Transverse colon (tissue), 4 donors: ENCODE measurements at regions not wholly inside any gene's neighbourhood (a gene's known extent, or its start where the extent isn't known, plus 50 kb on each side); places are given as distances from the start of the nearest gene placed in this dataset.

ENCODE experiments used
- CTCF ChIP-seq, 5 experiments: fragments of 200-600 bp in 3 of 5; fragments of 450-650 bp in 2 of 5; sonication (generic) in 3 of 5; IDR thresholded peaks; 1 replicate in 2 of 5; 2 replicates in 3 of 5; pipeline ENCODE4 v1.5.1; 2016 to 2017; ENCODE audit warnings: antibody characterized with exemption in 5 of 5, inconsistent platforms in 3 of 5, mild to moderate bottlenecking in 2 of 5, moderate library complexity in 1 of 5
- EP300 ChIP-seq: sonication (generic); formaldehyde crosslinking; IDR thresholded peaks from one replicate; pipeline ENCODE4 v1.6.1; 2017; ENCODE audit warnings: antibody characterized with exemption, low read depth
- POLR2A ChIP-seq: fragments of 450-650 bp; IDR thresholded peaks from one replicate; pipeline ENCODE4 v1.6.1; 2016; ENCODE audit warnings: antibody characterized with exemption, mild to moderate bottlenecking, moderate library complexity
- POLR2AphosphoS5 ChIP-seq, 3 donors: sonication (generic); formaldehyde crosslinking; IDR thresholded peaks; one replicate each; pipeline ENCODE4 v1.6.1; 2016; ENCODE audit warnings: antibody characterized with exemption in 3 of 3

DNA sequence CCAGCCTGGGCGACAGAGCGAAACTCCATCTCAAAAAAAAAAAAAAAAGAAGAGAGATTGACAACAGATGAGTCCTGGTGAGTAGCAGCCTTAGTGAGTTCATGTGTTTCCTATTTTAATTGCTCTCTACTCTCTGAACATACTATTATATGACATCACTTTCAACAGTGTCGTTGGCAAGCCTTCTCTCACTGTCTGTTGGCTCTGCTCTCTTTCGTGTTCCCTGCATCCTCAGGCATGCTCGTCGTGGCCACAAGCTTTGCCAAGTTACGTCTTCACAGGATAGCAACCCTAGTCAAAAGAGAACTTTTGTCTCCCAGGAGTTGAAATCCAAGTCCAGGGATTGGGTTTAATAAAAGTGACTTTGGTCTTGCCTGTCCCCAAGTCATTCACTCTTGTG, 117.1 kb upstream of the EGFL6 start:
- no peak for TF ChIP-seq CTCF (IDR thresholded peaks at IDR 0.05)
- TF ChIP-seq POLR2AphosphoS5 (IDR thresholded peaks at IDR 0.05), result no peak
- TF ChIP-seq POLR2A, result no peak
- no peak for TF ChIP-seq EP300
